ENCODE measurements at regions not wholly inside any gene's neighbourhood (a gene's known extent, or its start where the extent isn't known, plus 50 kb on each side); places are given as distances from the start of the nearest gene placed in this dataset.

- TF ChIP-seq RAD21 (IDR thresholded peaks at IDR 0.05 in 1 of 2, conservative IDR thresholded peaks at IDR 0.05 in 1 of 2; ENCODE audit: low read depth in 2 of 2, low read length in 2 of 2) (no peak), E2F6 (IDR thresholded peaks at IDR 0.05) (no peak), RXRA (IDR thresholded peaks at IDR 0.05; ENCODE audit: insufficient read depth, low read depth, low read length) (no peak), TBP (IDR thresholded peaks at IDR 0.05; ENCODE audit: low read depth, low read length) (no peak)
Measured at GRCh38 chr13:69589531-69590235, 517.9 kb upstream of the ATXN8OS start (continued).

Data from H1 (cell line).